ENCODE measurements at regions not wholly inside any gene's neighbourhood (a gene's known extent, or its start where the extent isn't known, plus 50 kb on each side); places are given as distances from the start of the nearest gene placed in this dataset.

GRCh38 chr1:55662875-55663274 is 447.7 kb upstream of the USP24 start:
- no peak overlapping the region for H3K4me3 ChIP-seq
- H3K9me3 ChIP-seq: no peaks in the 10 kb centered on the region
- TF ChIP-seq POLR2AphosphoS5 (IDR thresholded peaks at IDR 0.05) (no peak), CTCF (IDR thresholded peaks at IDR 0.05 in 8 of 11, conservative IDR thresholded peaks at IDR 0.05 in 3 of 11) (no peak), POLR2A (IDR thresholded peaks at IDR 0.05) (no peak)
- H3K4me1 ChIP-seq: no peaks in the 10 kb centered on the region
- no peak for DNase-seq
- intact Hi-C loops (cut with DNase I; ENCODE audit: low total_unique reads): no loop called here
- 85 to 93% (median 86%) methylated on average over 3 of the region's 3 CpGs for WGBS, 5 donors
- no peaks in the 10 kb centered on the region for H3K27me3 ChIP-seq (replicated peaks in 1 of 7)
- H3K36me3 ChIP-seq: no peaks in the 10 kb centered on the region
- no peak overlapping the region for H3K27ac ChIP-seq

- Histone ChIP-seq H3K27me3 (replicated peaks in 1 of 7) (no peaks in the 10 kb centered on the region), H3K4me1 (no peaks in the 10 kb centered on the region), H3K4me3 (no peak overlapping the region), H3K9me3 (no peaks in the 10 kb centered on the region), H3K27ac (no peak overlapping the region), H3K36me3 (no peaks in the 10 kb centered on the region)
- no peak for DNase-seq
- WGBS, 5 donors: 84 to 95% (median 89%) methylated on average over 2 of the region's 2 CpGs
- intact Hi-C loops (cut with DNase I; ENCODE audit: low total_unique reads): no loop called here
- no peak for TF ChIP-seq POLR2AphosphoS5 (IDR thresholded peaks at IDR 0.05)
- TF ChIP-seq POLR2A (IDR thresholded peaks at IDR 0.05): no peak
- TF ChIP-seq CTCF (IDR thresholded peaks at IDR 0.05 in 8 of 11, conservative IDR thresholded peaks at IDR 0.05 in 3 of 11): no peak
Observed at GRCh38 chr1:55658917-55659316, 443.8 kb upstream of the USP24 start.

- WGBS, 5 donors: 66 to 88% (median 85%) methylated on average over 4 of the region's 4 CpGs
- no peaks in the 10 kb centered on the region for H3K36me3 ChIP-seq
- TF ChIP-seq CTCF (IDR thresholded peaks at IDR 0.05 in 8 of 11, conservative IDR thresholded peaks at IDR 0.05 in 3 of 11) (no peak), POLR2AphosphoS5 (IDR thresholded peaks at IDR 0.05) (no peak), POLR2A (IDR thresholded peaks at IDR 0.05) (no peak)
- no peak for DNase-seq
- no peaks in the 10 kb centered on the region for H3K4me1 ChIP-seq
- no peak overlapping the region for H3K27ac ChIP-seq
- H3K4me3 ChIP-seq: no peak overlapping the region
- no peaks in the 10 kb centered on the region for H3K27me3 ChIP-seq (replicated peaks in 1 of 7)
- H3K9me3 ChIP-seq: no peaks in the 10 kb centered on the region
- intact Hi-C loops (cut with DNase I; ENCODE audit: low total_unique reads): no loop called here
Observed at GRCh38 chr1:55654750-55655149, 439.6 kb upstream of the USP24 start.

GRCh38 chr1:55654171-55654570 is 439.0 kb upstream of the USP24 start:
- no peaks in the 10 kb centered on the region for H3K36me3 ChIP-seq
- no peak for TF ChIP-seq CTCF (IDR thresholded peaks at IDR 0.05 in 8 of 11, conservative IDR thresholded peaks at IDR 0.05 in 3 of 11)
- no peaks in the 10 kb centered on the region for H3K27me3 ChIP-seq (replicated peaks in 1 of 7)
- H3K4me1 ChIP-seq: no peaks in the 10 kb centered on the region
- no peaks in the 10 kb centered on the region for H3K9me3 ChIP-seq
- intact Hi-C loops (cut with DNase I; ENCODE audit: low total_unique reads): no loop called here
- H3K4me3 ChIP-seq: no peak overlapping the region
- H3K27ac ChIP-seq: no peak overlapping the region
- no peak for DNase-seq
